T-helper 9 cell (primary cell): ENCODE measurements at regions not wholly inside any gene's neighbourhood (a gene's known extent, or its start where the extent isn't known, plus 50 kb on each side); places are given as distances from the start of the nearest gene placed in this dataset.
A peak's percentile ranks its signal among the peaks of the same experiment; 100 is the strongest.

Source experiments
- DNase-seq: peaks from one replicate; pipeline ENCODE4 v3.0.0-alpha.2; 2020

DNA sequence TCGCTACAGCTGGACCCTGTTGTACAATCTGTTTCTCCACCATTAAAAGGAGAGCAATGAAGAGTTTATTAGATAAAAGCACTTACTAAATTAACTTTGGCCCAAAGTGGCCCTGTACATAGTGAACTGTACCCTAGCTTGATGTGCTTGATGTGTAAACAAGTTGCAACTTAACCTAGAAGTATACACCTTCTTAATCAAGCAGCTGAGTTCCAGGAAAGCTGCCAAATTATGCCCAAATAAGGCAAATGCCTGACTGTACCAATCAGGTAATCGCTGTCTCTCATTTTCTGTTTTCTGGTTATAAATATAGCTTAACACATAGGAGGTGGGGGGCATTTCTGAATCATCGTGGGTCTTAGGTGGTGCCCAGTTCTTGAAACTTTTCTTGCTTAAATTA is 704.8 kb upstream of the CBLB start:
- DNase-seq: no peak

DNA sequence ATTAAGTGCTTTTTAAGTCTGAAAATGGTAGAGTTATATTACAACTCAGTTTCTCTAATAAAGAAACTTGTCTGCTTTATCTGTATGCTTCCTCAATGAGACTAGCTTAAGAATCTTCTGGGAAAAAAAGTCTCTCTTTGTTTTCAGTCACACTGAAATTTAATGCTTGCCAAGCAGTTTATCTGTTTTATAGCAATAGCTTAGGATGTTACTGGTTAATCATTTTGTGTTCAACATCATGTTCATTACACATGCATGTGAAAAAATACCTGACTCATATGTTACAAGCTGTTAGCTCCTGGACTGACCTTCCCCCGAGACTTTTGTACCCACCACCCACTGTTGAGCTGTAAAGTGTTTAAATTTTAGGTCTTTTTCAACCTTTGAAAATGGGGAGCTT is 706.2 kb upstream of the CBLB start:
- no peak for DNase-seq

DNA sequence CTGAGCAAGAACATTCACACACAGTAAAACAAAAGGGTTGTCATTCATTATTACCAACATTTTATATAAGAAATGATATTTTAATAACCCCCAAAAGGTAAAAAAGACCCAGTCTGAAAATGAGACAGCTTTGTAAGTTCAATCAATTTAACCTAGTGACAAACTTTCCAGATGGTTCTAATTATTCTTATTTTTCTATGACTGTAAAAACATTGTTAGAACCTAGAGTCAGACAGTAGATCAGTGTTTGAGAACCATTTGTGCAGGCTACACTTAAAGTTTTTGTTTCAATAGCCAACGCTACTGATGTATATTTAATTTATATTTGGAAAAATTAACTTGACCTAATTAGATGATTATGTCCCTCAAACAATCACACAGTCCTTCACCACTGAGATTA is 708.4 kb upstream of the CBLB start:
- no peak for DNase-seq

DNA sequence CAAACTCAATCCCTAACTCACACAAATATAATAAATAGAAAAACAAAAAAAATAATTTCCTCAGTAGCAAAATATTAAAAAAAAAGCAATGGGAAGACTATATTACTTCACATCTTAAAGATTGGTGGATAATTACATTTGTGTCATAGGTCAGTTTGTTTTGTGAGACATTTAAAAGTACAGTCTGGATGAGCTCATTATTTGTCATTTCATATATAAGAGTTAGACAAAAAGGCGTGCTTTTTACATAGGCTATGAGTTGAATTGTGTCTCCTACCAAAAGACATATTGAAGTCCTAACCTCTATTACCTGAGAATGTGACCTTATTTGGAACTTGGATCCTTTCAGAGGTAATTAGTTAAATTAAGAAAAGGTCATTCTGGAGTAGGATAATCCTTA is 710.1 kb upstream of the CBLB start:
- DNase-seq: no peak

DNA sequence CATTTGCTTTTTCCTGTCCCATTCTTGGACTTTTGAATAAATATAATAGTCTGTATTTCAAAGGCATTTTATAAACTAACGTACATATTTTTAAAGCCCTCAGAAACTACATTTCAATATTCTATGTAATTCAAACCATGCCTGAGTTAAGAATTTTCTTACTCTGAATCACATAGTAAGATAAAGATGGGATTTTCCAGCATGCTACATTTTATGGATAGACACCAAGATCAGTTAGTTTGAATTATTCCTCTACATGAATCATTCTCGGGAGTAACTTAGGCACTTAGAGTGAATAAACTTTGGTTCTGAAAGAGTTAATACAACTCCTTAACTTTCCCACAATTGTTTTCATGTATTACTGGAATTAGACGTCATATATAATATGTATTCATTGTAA is 713.3 kb upstream of the CBLB start:
- no peak for DNase-seq

DNA sequence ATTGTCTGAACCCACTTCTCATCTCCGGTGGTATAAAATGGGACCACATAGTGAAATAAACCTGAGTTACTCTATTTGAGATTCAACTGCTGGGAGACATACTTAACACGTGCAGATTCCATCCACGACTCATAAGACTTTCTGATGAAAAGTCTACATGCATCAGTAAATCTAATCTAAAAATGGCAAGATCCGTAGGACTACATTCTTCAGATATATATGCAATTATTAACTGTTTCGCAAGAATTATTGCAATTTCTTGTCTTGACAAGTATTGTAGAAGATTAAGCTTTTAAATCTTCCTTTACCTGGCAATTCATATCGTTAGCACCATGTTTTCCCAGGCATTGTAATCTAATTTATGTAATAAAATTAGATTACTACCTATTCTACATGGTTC is 718.7 kb upstream of the CBLB start:
- DNase-seq: no peak

DNA sequence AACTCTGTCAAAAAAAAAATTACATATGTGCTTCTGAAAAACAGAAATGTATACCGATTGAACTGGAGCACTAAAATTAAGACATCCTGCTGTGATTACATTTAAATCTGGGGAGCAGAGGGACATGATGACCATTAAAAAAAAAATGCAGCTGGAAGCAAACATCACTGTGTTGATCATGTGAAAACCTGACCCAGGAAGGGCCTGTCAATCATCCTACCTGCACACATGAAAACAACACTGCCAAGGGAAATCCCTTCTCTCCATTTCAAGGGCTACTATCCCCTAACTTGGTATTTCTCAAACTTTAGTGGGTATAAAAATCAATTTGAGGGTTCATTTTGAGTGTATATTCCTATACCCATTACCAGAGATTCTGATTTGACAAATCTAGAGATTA is 719.9 kb upstream of the CBLB start:
- no peak for DNase-seq

DNA sequence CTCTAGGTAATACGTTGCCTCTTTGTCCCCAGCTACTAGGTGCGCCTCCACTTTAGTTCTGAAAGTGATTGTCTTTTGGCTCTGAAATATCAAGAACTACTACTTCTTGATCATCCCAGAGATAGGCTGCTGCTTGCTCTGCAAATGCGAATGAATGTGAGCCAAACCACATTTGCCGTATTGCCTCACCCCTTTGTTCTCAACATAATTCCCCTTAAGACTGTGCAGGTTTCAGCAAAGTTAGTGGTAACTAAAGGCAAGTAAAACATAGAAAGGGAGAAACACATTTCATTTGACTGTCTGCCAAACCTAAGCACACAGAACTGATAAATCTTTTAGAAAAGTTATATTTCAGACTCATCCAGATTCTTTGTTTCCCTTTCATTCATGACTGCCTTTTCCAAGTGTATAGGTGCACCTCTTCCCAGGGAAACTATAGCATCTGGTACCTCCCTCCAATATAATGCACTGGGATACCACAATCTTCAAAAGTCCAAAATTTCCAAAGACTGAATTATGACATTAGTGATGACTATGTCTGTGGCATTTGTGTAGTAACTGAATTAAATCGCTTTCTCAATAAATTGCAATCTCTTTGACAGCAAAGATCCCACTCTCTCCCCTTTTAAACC is 720.6 kb upstream of the CBLB start:
- no peak for DNase-seq

DNA sequence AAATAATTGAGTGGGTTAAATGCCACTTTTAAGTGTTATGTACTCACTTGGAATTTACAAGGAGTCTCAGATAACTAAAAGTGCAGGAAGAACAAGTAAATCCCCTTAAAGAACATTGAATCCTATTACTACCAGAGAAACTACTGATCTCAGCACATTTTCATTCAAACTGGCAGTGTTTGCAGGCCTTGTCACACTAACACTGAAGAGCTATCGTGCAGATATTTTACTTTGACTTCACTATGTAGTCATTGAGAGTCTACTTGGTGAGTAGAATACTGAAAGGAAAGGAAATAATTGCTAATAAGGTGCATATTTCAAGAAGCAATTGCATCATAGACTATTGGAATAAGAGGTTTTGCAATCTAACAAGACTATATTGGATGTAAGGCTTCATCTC is 721.4 kb upstream of the CBLB start:
- no peak for DNase-seq

DNA sequence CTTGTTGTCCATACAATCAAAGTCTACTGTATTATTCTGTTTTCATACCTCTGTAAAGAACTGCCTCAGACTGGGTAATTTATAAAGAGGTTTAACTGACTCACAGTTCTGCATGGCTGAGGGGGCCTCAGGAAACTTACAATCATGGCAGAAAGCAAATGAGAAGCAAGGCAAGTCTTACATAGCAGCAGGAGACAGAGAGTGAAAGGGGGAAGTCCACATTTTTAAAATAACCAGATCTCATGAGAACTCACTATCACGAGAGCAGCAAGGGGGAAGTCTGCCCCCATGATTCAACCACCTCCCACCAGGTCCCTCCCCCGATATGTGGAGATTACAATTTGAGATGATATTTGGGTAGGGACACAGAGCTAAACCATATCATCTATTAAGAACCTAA is 724.6 kb upstream of the CBLB start:
- DNase-seq: no peak

DNA sequence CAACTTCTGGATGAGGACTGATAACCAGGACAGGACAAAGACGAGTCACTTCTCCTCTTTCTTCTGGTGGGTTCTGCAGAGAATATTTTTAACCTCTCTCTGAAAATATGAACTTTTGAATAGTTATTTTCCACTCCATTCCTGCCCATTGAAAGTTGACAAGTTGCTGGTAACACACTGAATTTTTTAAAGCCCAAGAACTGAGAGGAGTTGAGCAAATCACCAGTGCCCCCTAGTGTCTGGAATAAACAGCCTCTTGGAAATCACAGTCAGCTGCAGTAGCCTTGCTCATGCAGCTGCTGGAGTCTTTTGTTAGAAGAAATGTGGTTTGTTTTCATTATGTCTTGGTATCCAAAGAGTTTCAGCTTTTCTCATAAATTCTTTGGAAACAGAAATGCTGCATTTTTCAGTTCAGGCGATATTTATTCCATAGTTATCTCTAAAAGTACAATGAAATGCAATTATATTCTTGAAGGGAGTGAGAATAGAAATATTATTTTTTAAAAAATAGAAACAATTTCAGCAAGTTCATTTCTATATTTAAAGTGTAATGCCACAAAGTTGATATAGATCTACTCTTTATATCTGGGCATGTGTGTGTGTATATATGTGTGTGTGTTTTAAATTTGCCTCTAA is 741.0 kb upstream of the CBLB start:
- peak; percentile 38 for DNase-seq

DNA sequence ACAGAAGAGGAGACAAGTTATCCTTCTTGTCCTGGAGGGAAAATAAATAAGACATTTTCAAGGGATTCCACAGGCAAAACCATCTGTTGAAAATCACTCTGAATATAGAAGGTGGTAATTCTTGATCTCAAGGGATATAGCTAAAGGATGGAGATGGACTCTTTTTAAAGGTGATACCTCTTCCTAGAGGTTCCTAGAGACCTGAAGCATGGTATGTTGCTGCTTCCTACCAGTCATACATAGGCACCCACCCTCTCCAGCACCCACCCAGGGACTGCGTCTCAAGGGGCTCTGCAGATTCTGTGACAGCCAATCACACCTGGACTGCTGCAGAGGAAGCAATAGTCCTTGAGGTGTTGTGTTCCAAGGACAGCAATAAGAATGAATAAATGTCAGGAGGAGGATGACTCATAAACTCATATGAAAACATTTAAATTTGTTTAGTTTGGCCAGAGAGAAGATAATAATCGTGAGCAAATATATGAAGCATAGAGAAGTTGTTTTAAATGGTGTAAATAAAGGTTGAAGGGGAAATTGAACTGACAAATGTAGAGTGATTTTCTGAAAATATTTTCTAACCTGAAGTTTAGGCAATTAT is 741.6 kb upstream of the CBLB start:
- DNase-seq: no peak

DNA sequence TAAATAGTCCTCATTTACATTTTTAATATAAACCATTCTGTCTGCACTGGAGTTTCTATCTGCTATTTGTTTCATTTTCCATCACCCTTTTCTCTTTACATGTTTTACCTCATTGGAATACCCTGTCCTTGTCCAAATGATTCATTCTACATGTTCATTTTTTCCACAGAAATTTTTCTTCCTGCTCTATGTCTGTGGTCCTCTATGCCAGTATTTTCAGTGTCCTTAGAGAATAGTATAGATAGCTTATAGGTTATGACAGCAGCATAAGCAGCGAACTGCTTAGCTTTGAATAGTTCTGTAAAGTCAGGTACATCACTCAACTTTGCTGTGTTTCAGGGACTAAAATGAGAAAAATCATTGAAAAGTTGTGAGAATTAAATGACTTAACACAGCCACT is 742.3 kb upstream of the CBLB start:
- DNase-seq: no peak

DNA sequence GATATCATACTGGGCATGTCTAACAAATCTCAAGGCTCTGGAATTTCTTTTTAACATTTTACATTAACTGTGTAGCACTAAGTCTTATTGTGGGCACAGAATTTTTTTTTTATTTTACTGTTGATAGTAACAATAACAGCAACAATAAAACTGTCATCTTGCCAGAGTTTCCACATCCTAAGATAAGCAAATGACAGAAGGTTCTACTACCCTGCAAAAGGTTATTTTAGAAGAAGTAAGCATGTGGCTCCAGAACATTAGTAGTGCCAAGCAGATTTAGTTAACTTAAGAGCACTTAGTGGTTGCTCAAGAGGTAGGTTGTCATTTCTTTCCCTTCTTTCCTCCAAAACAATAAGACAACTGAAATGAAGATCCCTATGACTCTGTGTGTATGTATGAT is 743.0 kb upstream of the CBLB start:
- no peak for DNase-seq

DNA sequence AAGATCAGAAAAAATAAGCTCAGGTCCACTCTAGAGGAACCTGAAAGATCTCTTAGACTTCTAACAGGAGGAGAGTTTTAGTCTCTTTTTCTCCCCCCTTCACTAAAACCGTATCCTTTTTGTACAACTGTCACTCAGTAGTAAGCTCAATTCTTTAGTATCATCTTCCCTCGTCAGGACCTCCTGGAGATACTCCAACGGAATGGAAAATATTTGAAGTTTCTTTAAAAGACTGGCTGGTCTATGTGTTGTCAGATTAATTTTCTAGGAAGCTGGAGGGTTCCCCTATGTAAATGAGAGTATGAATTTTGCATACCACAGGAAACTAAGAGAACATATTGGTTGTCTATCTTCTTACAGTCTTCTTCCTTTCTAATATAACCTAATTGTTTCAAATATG is 747.7 kb upstream of the CBLB start:
- no peak for DNase-seq

DNA sequence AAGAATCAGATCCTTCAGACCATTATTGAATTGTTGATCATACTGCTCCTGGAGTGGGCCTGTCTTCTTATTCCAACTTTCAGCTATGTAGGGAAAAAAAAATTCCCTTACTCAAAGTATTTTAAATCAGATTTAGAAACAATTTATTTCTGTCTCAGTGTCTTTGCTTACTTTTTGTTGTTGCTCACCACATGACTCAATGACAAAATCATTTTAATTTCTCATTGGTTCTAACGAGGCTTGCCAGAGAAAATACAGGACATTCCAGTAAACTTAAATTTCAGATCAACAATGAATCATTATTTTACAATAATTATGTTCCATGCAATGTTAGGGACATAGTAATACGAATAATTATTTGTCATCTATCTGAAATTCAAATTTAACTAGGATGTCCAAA is 748.5 kb upstream of the CBLB start:
- DNase-seq: no peak

DNA sequence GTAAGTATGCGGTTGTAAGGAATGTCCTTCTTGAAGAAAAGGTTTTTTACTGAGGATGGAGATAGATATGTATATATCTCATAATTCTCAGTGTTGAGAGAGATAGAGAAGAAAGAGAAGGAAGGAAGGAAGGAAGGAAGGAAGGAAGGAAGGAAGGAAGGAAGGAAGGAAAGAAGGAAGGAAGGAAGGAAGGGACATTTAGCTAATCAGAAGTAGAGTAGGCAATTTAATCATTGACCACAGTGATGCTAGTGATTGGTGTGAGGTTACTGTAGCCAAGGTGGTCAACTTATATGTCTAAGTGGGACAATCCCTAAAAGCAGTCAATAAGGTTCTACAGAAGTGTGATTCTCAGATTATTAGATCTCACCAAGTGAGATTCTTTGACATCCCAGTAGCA is 751.8 kb upstream of the CBLB start:
- DNase-seq: no peak

DNA sequence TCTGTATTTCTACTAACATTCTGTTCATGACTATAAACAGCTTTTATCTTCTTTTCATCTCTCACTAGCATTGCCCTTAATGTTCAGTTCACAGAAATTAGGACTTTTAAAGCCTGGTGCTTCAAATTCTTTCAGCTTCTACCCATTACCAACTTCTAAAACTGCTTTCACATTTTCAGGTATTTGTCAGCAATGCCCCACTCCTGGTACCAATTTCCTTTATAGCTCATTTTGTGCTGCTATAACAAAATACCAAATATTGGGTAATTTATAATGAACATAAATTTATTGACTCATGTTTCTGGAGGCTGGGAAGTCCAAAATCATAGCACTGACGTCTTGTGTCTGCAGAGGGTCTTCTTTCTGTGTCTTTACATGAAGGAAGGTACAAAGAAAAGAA is 753.1 kb upstream of the CCDC54 start:
- DNase-seq: no peak

DNA sequence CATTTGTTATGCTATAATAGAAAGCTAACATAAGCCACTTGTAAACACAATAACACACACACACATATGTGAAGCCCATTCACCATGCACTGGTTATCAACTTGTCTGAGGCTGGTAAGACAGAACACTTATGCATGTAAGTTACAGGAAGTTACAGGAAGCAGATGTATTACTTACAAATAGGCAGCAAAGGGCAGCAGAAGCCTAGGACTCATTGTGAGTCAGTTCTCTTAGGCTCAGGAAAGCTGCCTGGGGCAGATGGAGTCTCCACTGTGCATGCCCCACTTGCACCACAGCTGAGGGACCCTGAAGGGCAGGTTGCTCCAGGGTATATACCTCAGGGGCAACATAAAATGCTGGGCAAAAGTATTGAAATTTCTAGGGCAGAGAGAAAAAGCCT is 748.8 kb upstream of the CCDC54 start:
- DNase-seq: no peak

DNA sequence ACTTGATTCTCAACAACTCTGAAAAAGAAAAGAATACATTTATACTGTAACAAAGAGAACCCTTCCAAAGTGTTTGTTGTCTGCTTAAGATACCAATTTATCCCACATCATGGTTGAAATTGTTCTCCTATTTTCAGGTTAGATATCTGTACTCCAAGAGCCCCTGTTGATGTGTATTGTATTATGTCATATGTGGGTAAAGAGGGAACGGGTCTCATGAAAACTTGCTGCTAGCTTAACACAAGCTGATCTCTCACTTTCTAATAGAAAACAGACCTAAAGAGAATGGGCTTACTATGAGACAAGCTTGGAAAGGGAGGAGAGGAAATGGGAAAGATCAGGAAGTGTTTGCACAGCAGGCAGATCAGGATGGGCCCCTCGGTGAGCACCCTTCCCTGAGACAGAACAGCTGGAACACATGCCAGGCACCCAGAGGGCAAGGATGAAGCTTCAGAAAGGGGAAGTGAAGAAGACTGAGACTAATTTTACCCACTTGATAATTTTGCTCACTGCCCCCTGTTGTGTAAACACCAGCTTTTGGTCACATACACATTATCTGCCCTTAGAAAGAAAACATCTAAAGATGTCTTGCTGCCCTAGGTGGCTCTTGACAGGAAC is 747.9 kb upstream of the CCDC54 start:
- no peak for DNase-seq

DNA sequence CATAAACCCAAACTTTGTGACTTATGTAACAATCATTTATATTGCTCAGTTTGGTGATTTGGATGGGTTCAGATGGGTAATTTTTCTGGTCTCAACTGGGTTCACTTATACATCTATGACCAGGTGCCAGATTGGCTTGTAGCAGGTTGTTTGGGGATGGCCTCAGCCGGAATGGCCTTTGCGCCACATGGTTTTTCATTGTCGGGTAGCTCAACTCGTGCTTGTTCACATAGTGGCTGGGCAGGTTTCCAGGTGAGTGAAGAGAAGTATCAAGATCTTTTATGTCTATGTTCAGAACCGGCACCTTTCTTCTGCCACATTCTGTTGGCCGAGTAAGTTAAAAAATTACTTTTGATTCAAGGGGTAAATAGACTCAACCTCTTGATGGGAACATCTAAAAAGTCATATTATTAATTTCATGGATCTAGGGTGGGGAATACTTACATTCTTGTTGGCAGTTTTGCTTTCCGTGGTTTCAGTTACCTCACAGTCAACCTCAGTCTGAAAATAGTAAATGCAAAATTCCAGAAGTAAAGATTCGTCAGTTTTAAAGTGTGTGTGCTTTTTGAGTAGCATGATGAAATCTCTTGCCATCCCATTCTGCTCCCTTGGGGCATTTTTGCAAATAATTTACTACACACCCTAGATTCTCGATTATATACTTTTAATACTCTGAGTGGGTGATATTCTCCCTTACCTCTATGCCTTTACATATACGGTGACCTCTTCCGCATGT is 745.7 kb upstream of the CCDC54 start:
- no peak for DNase-seq

DNA sequence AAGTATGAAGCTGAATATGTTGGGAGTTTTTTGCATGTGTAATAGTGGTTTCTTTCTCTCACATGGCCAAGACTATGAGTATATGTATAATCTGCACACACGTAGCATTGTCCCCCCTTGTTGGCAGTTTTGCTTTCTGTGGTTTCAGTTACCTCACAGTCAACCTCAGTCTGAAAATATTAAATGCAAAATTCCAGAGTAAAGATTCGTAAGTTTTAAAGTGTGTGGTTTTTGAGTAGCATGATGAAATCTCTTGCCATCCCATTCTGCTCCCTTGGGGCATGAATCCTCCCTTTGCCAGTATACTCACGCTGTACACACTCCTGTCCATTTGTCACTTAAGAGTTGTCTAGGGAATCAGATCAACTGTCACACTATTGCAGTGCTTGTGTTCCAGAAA is 742.0 kb upstream of the CCDC54 start:
- no peak for DNase-seq

DNA sequence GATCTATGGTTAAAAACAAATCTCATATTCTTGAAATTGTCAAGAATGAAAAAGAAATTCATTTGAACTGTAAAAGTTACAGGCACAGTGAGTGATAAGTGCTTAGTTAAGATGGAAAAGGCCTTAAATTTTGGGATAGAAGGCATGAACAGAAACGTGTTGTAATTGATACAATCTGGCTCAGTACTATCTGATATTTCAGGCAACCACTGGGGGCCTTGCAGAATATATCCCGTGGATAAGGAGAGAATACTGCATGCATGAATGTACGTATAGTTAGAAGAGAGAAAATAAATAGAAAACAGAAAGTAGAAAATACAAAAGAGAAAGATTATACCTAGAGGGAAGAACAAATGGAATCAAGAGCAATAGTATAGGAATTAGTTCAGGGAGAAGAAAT is 741.4 kb upstream of the CCDC54 start:
- DNase-seq: no peak

DNA sequence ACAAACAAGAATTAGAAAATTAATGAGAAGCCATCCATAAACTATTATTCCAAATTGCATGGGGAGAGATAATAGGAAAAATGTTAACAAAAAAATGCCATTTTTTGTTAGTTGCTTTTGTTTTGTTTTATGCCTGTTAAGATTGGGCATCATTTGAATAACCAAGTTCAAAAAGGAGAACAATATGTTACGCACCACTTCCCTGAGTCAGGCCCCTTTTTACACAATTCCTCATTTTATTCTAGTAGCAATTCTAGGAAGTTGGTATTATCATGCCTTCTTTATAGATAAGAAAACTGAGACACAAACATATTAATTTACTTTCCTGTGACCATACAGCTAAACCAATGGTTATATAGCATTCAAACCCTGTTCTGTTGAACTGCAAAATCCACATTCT is 736.9 kb upstream of the CCDC54 start:
- DNase-seq: no peak
